HG03196 (cell line): ENCODE measurements at regions not wholly inside any gene's neighbourhood (a gene's known extent, or its start where the extent isn't known, plus 50 kb on each side); places are given as distances from the start of the nearest gene placed in this dataset.

Experiments used
- ATAC-seq: cut with Tn5 transposase; IDR thresholded peaks from one replicate; pipeline ENCODE4 v1.9.1; 2021; ENCODE audit not compliant: unreplicated experiment

DNA sequence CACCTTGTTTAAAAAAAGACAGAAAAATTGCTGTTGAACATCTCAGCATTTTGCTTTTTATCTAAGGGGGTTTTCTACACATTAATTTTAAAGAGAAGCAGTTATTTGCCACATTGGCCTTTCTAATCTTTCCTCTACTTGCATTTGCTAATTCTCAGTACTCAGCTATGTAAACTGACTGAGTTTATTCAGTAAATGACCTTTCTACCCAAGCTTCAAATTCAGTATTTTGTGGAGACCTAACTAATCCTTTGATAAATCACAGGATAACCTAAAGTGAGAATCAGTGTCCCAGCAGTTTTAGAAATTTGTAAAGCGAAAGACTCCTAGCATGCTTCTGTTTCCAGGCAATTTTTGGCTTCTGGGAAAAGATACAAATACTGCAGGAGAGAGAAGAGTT, 288.4 kb downstream of the ASXL3 start:
- ATAC-seq, result no peak

GRCh38 chr18:33863912-33864311, 285.9 kb downstream of the ASXL3 start:
- no peak for ATAC-seq

- ATAC-seq, result no peak
These were observed 276.8 kb downstream of the ASXL3 start for GRCh38 chr18:33854827-33855139.

GRCh38 chr18:33854086-33854826, 276.2 kb downstream of the ASXL3 start:
- no peak for ATAC-seq

- ATAC-seq, result no peak
These were observed 275.2 kb downstream of the ASXL3 start for GRCh38 chr18:33853187-33853586.

- no peak for ATAC-seq
These were observed 273.6 kb downstream of the ASXL3 start for GRCh38 chr18:33851546-33852078.

- no peak for ATAC-seq
These were observed 271.7 kb downstream of the ASXL3 start for GRCh38 chr18:33849731-33850130.

DNA sequence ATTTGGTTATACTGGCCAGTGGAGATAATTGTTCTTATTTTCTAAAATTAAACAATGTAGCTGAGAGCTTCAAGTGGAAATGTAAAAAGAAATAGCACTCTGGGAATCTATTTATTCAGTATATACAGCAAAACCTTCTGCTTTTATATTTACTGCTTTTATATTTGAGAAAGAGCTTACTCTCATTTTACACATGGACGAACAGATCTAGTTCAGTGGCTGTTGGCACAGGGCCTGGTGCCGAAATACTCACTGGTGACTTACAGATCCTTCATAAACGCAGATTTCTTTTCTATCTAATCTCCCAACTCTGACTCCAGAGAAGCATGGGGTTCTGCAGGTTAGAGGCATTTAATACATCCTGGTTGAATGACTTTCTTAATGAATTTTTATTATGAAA, 266.2 kb downstream of the ASXL3 start:
- ATAC-seq, result no peak

GRCh38 chr18:33841221-33841967, 263.4 kb downstream of the ASXL3 start:
- ATAC-seq, result no peak

- ATAC-seq, result no peak
These were observed 262.2 kb downstream of the ASXL3 start for GRCh38 chr18:33840212-33840593.

DNA sequence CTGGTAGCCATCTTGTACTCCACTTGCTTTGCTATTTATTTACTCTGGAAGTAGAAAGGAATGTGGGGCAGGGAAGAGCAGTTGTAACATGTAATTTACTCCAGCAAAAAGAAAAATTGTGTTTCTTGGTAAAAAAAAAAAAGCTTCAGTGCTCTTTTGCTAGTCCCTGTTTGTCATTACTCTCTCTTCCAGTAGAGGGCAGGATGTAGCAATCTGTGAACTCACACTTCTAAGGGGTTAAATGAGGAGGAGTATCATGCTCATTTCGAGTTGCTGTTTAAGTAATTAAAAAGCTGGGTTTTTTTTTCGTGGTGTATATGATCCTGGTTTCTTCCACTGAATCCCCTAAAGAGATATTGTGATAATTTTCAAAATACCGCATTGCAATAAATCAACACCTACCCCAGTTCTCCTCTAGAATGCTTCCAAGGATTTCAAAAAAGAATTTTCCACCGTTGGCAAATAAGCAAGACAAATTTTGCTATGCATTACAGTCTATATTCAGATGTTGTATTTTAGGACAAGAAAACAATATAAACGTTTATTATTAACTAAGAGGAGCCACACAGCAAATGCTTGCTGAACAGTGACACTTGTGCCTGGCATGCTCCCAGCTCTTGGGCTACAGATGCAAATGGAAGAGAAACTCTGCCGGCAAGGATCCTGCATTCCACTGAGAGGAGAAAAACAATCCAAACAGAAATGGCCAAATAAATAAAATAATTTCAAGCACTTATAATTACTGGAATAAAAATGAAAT, 261.6 kb downstream of the ASXL3 start:
- no peak for ATAC-seq

- ATAC-seq, result no peak
These were observed 260.0 kb downstream of the ASXL3 start for GRCh38 chr18:33838054-33838453.

DNA sequence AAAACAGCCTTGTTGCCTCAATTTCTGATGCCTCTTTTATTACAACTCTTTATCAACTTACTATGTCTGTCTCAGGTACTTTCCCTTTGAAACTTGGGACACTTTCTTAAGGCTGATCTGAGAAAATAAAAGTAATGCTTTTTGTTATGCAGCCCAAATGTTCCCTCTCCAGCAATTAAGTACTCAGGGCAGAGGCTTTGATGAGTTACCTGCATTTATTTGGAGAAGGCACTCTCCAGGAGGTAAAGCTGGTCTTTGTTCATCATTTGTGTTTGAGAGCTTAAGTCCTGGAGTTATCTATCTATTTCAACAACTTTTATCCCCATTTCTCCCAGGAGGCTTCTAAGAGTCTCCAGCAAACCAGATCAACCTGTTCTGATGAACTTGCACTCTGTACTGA, 259.2 kb downstream of the ASXL3 start:
- no peak for ATAC-seq

GRCh38 chr18:33836564-33836963, 258.5 kb downstream of the ASXL3 start:
- ATAC-seq, result no peak

DNA sequence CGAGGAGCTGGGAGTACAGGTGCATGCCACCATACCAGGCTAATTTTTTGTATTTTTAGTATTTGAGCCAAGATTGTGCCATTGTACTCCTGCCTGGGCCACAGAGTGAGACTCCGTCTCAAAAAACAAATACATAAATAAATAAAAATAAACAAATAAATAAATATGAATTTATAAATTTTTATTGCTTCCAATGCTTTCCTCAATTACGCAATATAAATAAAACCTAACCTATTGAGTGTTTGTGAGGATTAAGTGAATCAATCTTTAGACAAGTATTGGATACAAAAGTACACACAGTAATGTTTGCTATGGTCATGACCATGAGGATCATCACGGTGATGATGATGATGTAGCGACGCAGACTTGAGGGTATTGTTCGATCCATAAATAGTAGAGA, 257.4 kb downstream of the ASXL3 start:
- ATAC-seq, result no peak

DNA sequence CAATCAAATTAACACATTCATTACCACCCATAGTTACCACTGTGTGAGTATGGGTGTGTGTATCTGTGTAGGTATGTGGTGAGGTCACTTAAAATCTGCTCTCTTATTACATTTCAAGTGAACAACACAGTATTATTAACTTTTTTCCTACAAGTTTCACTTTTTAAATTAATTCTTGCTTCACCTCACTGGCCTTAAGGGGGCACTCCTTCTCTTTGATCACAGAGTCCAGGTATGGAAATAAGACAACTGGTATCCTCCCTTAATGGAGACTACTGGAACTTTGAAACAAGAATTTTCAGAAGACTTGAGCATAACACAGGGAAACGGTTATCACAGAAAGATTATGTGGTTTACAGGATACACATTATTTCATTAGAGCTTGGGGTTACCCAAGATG, 255.8 kb downstream of the ASXL3 start:
- ATAC-seq, result no peak

DNA sequence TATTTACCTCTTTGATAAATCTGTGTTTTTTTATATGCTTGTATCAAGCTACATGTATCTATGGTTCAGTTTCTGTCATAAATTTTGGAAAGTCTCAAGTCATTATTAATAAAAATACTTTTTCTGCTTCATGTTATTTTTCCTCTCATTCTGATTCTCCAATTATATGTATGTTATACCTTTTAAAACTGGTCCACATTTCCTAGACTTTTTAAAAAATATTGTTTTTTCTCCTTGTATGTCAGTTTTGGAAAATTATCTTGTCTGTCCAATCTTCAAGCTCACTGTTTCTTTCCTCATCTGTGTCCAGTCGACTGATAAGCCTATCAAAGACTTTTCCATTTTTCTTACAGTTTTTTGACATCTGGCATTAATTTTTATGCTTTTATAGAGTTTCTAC, 253.4 kb downstream of the ASXL3 start:
- ATAC-seq, result no peak

- ATAC-seq, result no peak
These were observed 252.2 kb downstream of the ASXL3 start for GRCh38 chr18:33830213-33830612.

GRCh38 chr18:33828949-33829348, 250.9 kb downstream of the ASXL3 start:
- no peak for ATAC-seq

- no peak for ATAC-seq
These were observed 248.1 kb downstream of the ASXL3 start for GRCh38 chr18:33826151-33826550.

DNA sequence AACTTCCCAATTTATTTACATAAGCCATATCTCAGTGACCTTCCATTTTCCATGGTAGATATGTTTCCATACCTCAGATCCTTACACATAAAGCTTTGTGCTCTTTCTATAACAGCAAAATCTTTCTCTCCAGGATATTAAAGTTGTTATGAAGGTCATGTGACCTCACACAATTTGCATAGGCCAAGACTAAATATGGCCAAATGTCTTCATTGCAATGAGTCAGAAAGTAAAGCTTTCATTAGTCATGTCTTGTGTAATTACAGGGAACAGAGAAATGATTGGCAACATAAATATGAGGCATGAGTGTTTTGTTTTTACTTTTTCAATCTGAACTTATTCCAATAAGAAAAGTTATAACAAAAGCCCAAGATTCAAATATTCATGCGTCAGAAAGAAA, 243.5 kb downstream of the ASXL3 start:
- no peak for ATAC-seq
